ENCODE measurements at regions not wholly inside any gene's neighbourhood (a gene's known extent, or its start where the extent isn't known, plus 50 kb on each side); places are given as distances from the start of the nearest gene placed in this dataset.

- no peaks in the 10 kb centered on the region for H3K9me3 ChIP-seq (ENCODE audit: severe bottlenecking)
- no peaks in the 10 kb centered on the region for H3K36me3 ChIP-seq (ENCODE audit: low read depth)
- H3K4me1 ChIP-seq (ENCODE audit: insufficient read depth, poor library complexity, severe bottlenecking), result no peaks in the 10 kb centered on the region
- ATAC-seq (ENCODE audit: low read depth), result no peak
- no peak overlapping the region for H3K27ac ChIP-seq (ENCODE audit: poor library complexity, severe bottlenecking)
- no peak for DNase-seq (ENCODE audit: low spot score)
- no peaks in the 10 kb centered on the region for H3K27me3 ChIP-seq (ENCODE audit: insufficient read depth, poor library complexity, severe bottlenecking)
- H3K4me3 ChIP-seq (ENCODE audit: severe bottlenecking), result no peak overlapping the region
- TF ChIP-seq, protein P1, sequence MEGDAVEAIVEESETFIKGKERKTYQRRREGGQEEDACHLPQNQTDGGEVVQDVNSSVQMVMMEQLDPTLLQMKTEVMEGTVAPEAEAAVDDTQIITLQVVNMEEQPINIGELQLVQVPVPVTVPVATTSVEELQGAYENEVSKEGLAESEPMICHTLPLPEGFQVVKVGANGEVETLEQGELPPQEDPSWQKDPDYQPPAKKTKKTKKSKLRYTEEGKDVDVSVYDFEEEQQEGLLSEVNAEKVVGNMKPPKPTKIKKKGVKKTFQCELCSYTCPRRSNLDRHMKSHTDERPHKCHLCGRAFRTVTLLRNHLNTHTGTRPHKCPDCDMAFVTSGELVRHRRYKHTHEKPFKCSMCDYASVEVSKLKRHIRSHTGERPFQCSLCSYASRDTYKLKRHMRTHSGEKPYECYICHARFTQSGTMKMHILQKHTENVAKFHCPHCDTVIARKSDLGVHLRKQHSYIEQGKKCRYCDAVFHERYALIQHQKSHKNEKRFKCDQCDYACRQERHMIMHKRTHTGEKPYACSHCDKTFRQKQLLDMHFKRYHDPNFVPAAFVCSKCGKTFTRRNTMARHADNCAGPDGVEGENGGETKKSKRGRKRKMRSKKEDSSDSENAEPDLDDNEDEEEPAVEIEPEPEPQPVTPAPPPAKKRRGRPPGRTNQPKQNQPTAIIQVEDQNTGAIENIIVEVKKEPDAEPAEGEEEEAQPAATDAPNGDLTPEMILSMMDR (IDR thresholded peaks at IDR 0.05; ENCODE audit: poor library complexity, severe bottlenecking), result no peak
Measured at GRCh38 chr12:68470664-68471328, 138.6 kb upstream of the MDM1 start.

DNA sequence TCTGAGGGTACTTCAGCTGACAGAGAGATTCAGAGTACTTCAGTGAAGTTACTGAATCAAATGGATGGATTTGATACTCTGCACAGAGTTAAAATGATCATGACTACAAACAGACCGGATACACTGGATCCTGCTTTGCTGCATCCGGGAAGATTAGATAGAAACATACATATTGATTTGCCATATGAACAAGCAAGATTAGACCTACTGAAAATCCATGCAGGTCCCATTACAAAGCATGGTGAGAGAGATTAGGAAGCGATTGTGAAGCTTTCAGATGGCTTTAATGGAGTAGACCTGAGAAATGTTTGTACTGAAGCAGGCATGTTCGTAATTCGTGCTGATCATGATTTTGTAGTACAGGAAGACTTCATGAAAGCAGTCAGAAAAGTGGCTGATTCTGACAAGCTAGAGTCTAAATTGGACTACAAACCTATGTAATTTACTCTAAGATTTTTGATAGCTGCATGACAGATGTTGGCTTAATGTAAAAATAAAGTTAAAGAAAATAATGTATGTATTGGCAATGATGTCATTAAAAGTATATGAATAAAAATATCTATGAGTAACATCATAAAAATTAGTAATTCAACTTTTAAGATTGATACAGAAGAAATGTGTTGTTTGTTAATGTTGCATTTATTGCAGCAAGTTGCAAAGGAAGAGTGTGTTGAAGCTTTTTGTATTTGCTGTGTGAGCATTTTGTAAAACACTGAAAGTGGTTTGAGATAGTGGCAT lies 136.1 kb upstream of the RAP1B start:
- no peaks in the 10 kb centered on the region for H3K9me3 ChIP-seq (ENCODE audit: severe bottlenecking)
- no peak for ATAC-seq (ENCODE audit: low read depth)
- H3K27me3 ChIP-seq (ENCODE audit: insufficient read depth, poor library complexity, severe bottlenecking), result no peaks in the 10 kb centered on the region
- no peak for DNase-seq (ENCODE audit: low spot score)
- no peak overlapping the region for H3K27ac ChIP-seq (ENCODE audit: poor library complexity, severe bottlenecking)
- H3K4me1 ChIP-seq (ENCODE audit: insufficient read depth, poor library complexity, severe bottlenecking), result no peaks in the 10 kb centered on the region
- no peak overlapping the region for H3K4me3 ChIP-seq (ENCODE audit: severe bottlenecking)
- TF ChIP-seq, protein P1 (IDR thresholded peaks at IDR 0.05; ENCODE audit: poor library complexity, severe bottlenecking), result no peak
- H3K36me3 ChIP-seq (ENCODE audit: low read depth), result no peaks in the 10 kb centered on the region

GRCh38 chr12:68476794-68477193 lies 133.9 kb upstream of the RAP1B start:
- ATAC-seq (ENCODE audit: low read depth) (no peak), DNase-seq (ENCODE audit: low spot score) (no peak)
- H3K36me3 ChIP-seq (ENCODE audit: low read depth), result no peaks in the 10 kb centered on the region
- no peak overlapping the region for H3K27ac ChIP-seq (ENCODE audit: poor library complexity, severe bottlenecking)
- H3K4me3 ChIP-seq (ENCODE audit: severe bottlenecking), result no peak overlapping the region
- TF ChIP-seq, protein P1 (IDR thresholded peaks at IDR 0.05; ENCODE audit: poor library complexity, severe bottlenecking), result no peak
- H3K27me3 ChIP-seq (ENCODE audit: insufficient read depth, poor library complexity, severe bottlenecking), result no peaks in the 10 kb centered on the region
- no peaks in the 10 kb centered on the region for H3K9me3 ChIP-seq (ENCODE audit: severe bottlenecking)
- no peaks in the 10 kb centered on the region for H3K4me1 ChIP-seq (ENCODE audit: insufficient read depth, poor library complexity, severe bottlenecking)

DNA sequence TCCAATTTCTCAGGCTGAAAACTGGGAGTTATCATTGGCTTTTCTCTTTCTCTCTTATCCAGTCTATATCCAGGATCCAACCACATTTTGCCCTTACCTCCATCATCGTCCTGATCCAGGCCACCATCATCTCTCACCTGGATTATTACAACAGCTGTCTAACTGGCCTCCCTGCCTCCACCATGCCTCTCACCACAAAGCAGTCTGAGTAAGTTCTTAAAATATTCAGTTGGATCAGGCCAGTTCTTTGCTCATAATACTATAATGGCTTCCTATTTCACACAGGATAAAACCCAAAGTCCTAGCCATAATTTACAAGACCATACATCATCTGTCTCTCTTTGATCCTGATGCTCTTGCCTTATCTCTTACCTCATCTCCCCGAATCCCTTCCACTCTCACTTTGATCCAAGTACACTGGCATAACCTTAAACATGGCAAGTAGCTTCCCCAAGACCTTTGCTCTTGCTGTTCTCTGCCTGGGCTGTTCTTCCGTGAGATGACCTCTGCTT lies 133.4 kb upstream of the RAP1B start:
- no peaks in the 10 kb centered on the region for H3K27me3 ChIP-seq (ENCODE audit: insufficient read depth, poor library complexity, severe bottlenecking)
- H3K36me3 ChIP-seq (ENCODE audit: low read depth), result no peaks in the 10 kb centered on the region
- no peak overlapping the region for H3K27ac ChIP-seq (ENCODE audit: poor library complexity, severe bottlenecking)
- DNase-seq (ENCODE audit: low spot score), result no peak
- TF ChIP-seq, protein P1 (IDR thresholded peaks at IDR 0.05; ENCODE audit: poor library complexity, severe bottlenecking), result no peak
- no peak for ATAC-seq (ENCODE audit: low read depth)
- H3K4me1 ChIP-seq (ENCODE audit: insufficient read depth, poor library complexity, severe bottlenecking), result no peaks in the 10 kb centered on the region
- H3K4me3 ChIP-seq (ENCODE audit: severe bottlenecking), result no peak overlapping the region
- H3K9me3 ChIP-seq (ENCODE audit: severe bottlenecking), result no peaks in the 10 kb centered on the region

GRCh38 chr12:68477906-68478305 lies 132.8 kb upstream of the RAP1B start:
- TF ChIP-seq, protein P1 (IDR thresholded peaks at IDR 0.05; ENCODE audit: poor library complexity, severe bottlenecking), result no peak
- H3K9me3 ChIP-seq (ENCODE audit: severe bottlenecking), result no peaks in the 10 kb centered on the region
- no peak overlapping the region for H3K27ac ChIP-seq (ENCODE audit: poor library complexity, severe bottlenecking)
- no peaks in the 10 kb centered on the region for H3K36me3 ChIP-seq (ENCODE audit: low read depth)
- ATAC-seq (ENCODE audit: low read depth) (no peak), DNase-seq (ENCODE audit: low spot score) (no peak)
- no peak overlapping the region for H3K4me3 ChIP-seq (ENCODE audit: severe bottlenecking)
- no peaks in the 10 kb centered on the region for H3K27me3 ChIP-seq (ENCODE audit: insufficient read depth, poor library complexity, severe bottlenecking)
- no peaks in the 10 kb centered on the region for H3K4me1 ChIP-seq (ENCODE audit: insufficient read depth, poor library complexity, severe bottlenecking)

Measured in RWPE2 (cell line).